ENCODE measurements at regions not wholly inside any gene's neighbourhood (a gene's known extent, or its start where the extent isn't known, plus 50 kb on each side); places are given as distances from the start of the nearest gene placed in this dataset.
"Not testable (repeated sequence)": the region's sequence is repeated elsewhere in the genome, so short reads cannot be mapped to it uniquely, and the experiment has no call there.

DNA sequence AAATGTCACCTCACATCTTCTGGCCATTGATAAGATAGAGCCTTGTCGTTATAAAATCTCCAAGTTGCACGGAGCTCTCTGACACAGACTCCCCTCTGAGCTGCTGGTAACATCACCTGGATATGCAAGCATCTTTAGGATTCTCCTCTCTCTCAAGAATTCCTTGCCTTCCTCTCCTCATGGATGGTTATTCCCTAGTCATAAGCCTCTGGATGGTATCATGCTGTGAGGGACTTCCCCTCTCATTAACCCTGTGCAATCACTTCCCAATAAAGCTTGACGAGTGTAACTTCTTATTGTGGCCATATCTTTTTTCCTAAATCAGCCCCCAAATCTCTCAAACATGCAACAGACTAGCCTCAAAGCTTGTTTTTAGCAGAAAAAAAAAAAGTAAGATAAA lies 1057.0 kb upstream of the SLIT2 start:
- DNase-seq, result no peak

DNA sequence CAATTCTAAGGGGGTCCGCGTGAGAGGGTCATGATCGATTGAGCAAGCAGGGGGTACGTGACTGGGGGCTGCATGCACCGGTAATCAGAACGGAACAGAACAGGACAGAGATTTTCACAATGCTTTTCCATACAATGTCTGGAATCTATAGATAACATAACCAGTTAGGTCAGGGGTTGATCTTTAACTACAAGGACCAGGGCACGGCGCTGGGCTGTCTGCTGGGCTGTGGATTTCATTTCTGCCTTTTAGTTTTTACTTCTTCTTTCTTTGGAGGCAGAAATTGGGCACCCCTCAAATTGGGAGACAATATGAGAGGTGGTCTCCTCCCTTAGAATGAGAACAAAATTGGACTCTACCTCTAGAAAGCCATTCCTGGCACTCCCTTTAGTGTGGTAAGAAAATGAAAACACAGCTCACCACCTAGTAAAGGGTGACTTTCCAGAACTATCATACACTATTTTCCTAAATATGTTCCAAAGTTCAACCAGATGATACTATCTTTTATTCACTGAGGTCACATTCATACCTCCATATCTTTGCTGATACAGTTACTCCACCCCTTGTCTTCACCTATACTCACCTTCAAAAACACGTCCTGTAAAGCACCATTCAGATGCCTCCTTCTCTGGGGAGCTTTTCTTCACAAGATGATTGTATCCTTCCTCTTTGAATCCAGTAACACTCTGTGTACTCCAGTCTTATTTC lies 1058.3 kb upstream of the SLIT2 start:
- no peak for DNase-seq

DNA sequence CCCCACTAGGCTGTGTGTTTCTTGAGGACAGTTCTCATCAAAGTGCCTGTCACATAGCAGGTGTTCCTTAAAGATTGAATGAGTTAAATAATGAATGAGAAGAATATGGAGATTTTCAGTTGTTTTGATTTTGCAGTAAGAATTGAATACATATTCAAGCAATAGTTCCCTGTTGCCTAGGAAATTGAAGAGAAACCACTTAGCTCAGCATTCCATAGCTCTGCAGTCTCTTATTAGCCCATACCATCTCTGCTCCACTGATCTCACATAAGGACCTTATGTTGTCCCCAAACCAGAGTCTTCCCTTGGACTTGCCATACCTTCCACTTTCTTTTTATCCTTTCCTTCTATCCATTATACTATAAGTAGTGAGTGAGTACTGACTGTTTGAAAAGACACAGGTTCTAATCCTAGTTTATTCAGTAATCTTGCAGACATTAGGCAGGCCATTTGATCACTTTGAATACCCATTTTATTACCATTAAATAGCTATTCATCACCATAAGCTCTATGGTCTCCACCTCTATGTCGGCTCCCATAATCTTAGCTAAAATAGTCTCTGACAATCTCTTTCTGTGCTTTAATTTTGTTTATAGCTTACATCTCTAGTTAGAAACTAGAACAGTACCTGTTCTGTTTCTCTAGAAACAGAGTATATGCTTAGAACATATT lies 1059.6 kb upstream of the SLIT2 start:
- DNase-seq, result no peak

DNA sequence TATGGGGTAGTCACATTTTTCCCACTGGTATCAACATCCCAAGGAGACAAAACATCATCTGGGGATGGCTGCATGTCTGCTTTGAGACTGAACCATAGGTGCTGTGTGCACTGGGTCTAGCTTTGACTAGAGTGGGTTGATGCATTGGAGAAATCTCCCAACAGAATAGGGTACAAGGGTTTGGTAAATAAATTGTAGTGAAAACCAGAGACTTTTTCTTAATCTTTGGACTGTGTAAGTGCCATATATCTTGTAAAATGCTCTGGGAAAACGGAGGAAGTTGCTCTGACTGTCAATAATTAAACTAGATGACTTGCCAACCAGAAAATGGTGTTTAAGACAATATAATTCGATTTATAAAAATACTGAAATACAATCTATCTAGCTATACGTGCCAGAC lies 1064.0 kb upstream of the SLIT2 start:
- no peak for DNase-seq

DNA sequence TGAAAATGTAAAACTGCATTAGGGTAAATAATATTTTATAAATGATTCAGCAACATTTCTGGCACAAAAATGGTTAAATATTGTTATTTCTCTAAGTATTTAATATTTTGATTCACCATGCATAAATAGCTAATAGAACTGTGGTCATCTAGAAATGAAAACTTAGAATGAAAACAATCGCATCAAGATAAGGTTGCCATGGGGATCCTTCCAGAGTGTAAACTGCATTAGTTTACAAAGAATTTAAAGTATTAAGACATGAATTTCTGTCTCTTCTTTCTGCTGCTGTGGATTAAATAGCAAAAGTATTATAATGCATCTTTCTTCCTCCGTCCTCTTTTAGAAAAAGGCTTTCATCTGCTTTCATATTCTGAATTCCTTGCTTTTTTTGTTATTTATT lies 1064.6 kb upstream of the SLIT2 start:
- no peak for DNase-seq

DNA sequence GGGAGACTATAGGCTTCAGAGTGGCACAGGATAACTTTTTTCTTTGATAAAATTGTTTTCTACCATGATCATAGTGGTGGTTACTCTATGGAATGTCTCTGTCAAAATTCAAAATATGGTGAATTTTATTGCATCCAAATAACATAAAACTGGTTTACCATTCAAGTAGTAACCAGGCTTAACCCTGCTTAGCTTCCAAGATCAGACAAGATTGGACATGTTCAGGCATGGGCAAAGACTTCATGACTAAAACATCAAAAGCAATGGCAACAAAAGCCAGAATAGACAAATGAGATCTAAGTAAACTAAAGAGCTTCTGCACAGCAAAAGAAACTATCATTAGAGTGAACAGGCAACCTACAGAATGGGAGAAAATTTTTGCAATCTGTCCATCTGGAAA lies 1070.1 kb upstream of the SLIT2 start:
- not testable (repeated sequence) for DNase-seq

DNA sequence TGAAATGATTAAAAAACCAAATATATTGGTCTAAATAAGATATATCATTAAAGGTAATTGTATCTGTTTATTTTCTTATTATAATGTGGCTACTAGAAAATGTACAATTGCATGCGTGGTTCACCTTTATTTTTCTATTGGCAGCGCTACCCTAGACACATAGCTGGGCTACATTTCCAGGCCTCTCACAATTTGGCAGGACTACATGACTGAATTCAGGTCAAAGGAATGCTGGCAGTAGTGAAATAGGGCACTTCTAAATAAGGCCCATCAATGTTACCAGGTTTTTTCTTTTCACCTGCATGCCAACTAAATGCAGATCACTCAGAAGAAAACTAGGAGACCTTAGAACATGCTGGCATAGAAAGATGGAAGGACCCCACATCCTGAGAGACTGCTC lies 1072.9 kb upstream of the SLIT2 start:
- DNase-seq, result no peak

DNA sequence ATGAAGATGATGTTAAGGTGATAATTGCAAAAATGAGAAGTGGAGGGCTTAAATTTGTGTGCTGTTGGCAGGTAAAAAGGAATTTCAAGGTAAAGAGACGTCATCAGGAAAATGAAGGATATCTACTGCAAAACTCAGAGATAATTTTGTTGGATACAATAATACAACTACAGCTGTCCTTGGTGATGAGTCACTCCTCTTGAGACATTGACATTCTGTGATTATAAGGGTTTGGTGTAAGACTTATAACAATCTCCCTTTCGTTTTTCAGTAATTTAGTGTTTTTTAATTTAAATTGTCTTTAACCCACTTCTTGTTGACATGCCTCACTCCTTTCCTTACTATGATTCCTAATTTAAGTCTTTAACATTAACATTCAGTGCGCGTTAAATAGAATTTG lies 1074.1 kb upstream of the SLIT2 start:
- DNase-seq, result no peak

DNA sequence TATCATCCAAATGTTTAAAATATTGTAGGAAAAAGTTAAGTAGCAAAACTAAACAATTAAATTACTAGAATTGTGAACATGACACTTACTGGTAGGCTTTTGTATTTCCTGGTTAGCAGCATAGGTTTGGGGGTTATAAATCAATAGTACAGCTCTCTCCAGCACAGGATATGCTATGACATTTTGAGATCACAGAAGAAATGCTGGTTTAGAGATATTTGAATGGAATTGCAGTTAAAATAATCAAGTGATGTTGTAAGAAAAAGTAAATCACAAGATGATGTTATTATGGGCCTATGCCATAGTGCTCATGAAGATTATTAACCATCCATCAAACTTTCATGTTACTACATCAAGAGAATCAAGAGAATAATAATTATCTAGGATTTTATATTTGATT lies 1079.9 kb upstream of the SLIT2 start:
- DNase-seq, result no peak

DNA sequence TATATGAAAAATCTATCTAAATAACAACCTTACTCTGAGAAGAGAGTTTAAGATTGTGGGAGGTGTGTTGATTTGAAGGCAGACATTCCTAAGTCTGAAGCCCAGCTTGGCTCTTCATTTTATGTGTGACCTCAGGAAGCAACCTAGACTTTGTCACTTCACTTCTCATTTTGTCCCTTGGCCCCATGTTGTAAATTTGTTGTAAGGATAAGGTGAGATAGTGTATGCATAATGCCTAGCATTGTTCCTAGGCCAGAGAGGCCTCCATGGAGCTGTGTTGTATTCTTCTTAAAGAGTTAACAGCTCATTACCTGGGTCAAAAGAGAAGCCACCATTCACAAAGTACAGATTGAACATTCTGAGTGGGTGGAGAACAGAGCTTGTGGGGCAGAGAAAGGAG lies 1084.4 kb upstream of the SLIT2 start:
- DNase-seq, result no peak

DNA sequence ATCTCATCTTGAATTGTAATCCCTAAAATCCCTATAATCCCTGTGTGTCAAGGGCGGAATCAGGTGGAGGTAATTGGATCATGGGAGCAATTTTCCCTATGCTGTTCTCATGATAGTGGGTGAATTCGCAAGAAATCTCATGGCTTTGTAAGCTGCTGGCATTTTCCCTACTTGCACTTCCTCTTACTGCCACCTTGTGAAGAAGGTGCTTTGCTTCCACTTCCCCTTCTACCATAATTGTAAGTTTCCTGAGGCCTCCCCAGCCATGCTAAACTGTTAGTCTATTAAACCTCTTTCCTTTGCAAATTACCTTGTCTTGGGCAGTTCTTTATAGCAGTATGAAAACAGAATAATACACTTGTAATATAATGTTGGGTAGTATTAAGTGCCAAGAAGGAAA lies 1087.4 kb upstream of the SLIT2 start:
- no peak for DNase-seq

DNA sequence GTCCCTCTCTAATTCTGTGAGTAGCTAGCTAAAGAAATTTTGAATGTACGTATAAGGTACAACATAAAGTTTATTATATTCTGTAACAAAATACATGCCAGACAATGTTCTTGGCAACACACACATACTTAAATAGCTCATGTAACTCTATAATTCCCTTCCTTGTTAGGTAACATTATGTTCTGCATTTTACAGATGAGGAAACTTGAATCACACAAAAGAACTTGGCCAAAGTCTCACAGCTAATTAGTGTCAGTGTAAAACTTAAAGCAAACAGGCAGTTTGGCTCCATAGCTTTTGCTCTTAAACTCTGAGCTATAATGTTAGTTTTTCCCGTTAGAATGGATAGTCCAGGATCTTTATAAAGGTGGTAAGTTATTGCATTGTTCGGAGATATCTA lies 1091.8 kb upstream of the SLIT2 start:
- DNase-seq, result no peak

DNA sequence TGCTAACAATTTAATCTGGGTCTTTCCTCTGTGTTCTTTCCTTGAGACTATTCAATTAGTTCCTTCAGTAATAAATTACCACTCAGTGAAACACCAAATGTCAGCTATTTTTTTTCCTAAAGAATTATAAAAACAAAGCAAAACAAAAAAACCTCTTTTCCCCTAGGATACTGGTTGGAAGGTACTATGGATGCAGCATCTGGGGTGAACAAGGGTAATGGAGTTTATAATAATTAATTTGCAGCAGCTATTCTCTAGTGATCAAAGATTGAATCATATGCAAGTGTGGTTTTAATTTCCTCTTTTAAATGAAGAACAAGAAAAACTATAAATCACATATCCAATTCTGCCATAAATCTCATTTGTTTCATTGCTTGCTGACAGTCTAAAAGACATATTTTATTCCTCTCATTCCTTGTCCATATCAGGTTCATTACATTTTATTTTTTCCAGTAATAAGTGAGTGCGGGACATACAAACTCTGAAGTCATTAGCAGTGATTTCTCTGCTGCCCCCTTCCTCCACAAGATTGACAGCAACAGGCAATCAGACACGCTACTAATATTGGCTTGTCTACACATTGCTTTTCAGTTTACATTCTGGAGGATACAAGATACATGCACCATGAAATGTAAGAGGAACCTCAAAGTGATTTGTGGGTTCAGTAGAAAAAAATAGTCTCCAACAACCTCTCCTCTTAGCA lies 1093.4 kb upstream of the SLIT2 start:
- DNase-seq, result no peak

DNA sequence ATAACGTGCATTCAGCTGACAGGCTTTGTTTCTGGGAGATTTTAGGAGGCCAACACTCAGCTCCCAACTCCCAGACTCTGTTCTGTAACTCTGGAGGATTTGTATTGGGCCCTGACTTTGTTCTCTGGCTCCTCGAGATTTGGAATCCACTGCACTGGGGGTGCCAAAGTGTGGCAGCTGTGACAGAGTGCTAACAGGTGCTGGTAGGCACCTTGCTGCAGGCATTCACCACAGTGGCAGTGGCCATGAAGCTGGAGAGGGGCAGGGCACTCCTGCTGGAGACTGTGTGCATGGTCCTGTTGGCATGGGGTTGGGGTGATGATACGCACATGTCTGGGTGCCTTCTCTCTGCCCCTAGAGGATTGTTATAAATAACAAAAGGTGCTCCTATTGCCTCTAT lies 1094.9 kb upstream of the SLIT2 start:
- DNase-seq, result no peak

DNA sequence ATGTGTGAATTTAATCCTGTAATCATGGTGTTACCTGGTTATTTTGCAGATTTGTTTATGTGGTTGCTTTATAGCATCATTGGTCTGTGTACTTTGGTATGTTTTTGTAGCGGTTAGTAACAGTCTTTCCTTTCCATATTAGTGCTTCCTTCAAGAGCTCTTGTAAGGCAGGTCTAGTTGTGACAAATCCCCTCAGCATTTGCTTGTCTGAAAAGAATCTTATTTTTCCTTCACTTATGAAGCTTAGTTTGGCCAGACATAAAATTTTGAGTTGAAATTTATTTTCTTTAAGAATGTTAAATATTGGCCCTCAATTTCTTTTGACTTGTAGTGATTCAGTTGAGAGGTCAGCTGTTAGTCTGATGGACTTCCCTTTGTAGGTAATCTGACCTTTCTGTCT lies 1096.1 kb upstream of the SLIT2 start:
- no peak for DNase-seq

DNA sequence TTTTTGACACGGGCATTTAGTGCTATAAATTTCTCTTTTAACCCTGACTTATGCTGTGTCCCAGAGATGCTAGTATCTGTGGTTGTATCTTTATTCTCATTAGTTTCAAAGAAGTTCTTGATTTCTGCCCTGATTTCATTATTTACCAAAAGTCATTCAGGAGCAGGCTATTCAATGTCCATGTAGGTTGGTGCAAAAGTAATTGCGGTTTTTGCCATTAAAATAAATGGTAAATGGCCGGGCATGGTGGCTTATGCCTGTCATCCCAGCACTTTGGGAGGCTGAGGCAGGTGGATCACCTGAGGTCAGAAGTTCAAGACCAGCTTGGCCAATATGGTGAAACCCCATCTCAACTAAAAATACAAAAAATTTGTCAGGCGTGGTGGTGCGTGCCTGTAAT lies 1097.4 kb upstream of the SLIT2 start:
- DNase-seq, result not testable (repeated sequence)

DNA sequence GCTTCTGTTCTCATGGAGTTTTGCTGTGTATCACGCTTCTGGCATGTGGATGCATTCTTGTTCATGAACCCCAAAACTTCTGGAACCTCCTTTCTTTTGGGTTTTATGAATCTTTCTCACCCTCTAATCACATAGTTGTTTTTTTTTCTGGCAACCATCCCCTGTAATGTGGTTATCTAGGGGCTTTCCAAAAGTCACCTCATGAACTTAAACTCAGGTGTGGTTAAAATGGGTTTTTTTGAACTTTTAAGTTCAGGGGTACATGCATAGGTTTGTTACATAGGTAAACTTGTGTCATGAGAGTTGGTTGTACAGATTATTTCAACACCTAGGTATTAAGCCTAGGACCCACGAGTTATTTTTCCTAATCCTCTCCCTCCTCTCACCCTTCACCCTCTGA lies 1099.4 kb upstream of the SLIT2 start:
- DNase-seq, result no peak

DNA sequence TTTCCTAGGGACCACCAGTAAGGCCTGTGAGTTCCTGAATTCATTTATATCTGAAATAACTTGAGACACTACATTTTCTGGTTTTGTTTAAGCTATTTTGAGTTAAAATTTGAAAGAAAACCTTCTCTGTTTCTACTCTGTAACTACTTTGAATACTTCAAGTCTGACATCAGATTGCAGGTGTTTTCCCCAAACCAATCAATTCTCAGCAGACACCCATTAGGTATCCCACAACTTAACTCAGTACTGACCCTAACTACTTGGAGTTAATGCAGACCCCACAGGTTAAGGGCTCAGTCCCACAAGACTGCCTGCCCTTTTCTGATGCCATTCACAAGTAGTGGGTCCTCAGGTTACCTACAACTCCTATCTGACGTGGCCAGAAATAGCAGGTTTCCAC lies 1100.0 kb upstream of the SLIT2 start:
- no peak for DNase-seq

DNA sequence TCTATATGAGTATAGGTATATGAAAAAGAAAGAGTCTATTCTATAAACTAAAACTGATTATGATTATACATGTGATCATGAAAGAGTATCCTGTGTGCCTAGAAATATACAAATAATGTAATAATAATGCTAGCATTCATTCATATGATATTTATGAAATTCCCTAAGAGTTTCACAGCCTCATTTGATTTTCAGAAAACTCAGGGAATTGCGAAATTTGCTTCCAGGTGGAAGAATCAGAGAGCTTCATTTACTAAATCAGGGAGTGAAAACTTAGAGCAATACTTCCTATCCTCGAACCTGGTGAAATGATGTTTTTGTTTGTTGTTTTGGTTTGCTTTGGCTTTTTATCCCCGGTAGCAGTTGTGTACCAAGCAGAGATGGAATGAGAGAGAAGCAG lies 1105.7 kb upstream of the SLIT2 start:
- no peak for DNase-seq

DNA sequence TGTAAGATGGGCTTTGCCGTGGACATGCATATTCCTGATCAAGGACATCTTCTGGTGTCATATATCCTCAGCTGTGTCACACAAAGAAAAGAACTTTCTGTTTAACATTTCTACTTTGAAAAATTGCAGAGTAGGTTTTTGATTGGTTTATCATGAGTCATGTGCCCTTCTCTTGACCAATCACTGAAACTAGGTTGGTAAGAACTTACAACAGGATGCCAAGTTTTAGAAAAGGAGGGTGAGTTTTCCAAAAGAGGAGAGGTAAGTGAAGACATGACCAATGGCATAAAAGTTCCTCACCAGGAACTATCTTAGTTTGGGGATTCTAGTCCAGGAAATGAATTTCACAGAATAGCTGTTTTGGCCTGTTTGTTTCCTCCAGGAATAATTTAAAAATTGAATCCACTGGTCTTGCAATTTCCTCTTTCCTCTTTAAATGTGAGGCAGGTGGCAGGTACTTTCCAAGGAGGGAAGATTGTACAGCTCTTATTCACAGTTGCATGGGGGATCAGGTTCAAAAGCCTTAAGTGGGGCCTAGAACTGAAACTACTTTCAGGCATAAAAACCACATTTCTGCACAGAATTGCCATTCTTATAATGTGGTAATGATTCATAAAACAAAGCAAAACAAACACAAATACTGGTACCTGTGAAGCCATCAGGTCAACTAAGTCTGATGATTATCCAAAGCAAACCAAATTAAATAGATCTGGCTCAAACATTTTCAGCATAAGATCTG lies 1114.5 kb upstream of the LCORL start:
- DNase-seq, result no peak

DNA sequence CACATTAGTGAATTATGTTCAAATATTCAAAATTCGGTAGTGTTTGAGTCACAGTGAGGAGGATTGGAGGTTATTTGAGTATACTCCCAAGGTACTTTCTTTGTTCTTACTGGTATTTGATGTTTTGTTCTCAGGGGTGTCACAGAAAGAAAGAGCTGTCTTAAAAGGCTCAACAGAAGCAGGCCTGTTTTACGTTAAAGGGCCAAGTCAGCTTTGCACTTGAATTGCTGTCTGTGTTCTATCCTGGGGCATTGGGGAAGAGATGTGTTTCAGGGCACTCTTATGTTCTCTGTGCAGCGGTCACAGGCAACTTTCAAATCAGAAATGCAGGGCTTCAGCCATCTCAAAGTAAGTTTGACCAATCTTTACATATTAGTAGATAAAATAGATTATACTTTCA lies 1113.1 kb upstream of the LCORL start:
- no peak for DNase-seq

DNA sequence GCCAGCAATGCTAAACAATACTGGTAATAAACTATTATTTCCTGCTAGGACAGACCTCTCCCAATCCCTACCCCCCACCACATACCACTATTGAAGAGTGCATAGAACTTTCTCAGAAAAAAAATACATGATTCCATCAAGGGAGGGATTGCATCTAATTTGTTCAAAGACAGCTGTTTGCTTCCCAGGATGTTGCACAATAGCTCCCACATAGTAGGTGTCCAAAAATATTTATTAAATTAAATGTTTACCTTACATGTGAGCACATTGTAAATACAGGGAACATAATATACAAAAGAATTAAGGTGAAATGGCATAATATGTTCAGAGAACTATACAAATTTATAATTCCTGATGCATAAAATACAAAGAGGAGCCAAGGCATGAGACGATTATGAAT lies 1111.8 kb upstream of the LCORL start:
- no peak for DNase-seq

DNA sequence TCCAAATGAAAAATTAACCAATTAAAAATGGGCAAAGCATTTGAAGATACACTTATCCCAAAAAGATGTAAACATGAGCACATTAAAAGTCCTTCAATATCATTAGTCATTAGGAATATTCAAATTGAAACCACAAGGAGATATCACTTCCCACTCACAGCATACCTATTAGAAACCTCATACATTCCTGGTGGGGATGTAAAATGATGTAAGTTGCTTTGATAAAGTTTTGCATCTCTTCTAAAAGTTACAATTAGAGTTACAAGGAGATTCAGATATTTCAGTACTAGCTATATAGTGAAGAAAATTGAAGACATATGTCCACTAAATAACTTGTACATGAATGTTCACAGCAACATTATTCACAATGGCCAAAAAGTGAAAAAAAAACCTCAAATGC lies 1109.3 kb upstream of the LCORL start:
- DNase-seq, result peak; percentile 43

DNA sequence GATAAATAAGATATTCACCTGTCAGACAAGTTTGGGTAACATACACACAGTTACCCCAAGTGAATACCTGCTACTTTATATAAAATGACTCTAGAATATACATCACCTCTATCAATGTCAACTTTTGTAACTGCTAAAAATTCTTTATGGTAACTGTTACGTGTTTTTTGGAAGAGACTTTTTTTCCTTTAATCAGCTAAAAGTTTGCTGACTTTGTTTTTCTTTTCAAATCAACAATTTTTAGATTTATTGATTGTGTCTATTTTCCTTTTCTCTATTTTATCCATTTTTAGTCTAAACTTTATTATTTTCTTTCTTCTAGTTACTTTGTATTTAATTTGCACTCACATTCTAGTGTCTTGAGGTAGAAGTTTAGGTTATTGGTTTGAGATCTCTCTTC lies 1106.6 kb upstream of the LCORL start:
- no peak for DNase-seq
